DMS 273 (cell line): ENCODE measurements at regions not wholly inside any gene's neighbourhood (a gene's known extent, or its start where the extent isn't known, plus 50 kb on each side); places are given as distances from the start of the nearest gene placed in this dataset.

Source experiments
- DNase-seq: peaks from one replicate; lab custom pipeline; 2025; ENCODE audit not compliant: unreplicated experiment; lab: John Stamatoyannopoulos, UW

- DNase-seq = peak; percentile 79
These were observed 90.2 kb upstream of the RESF1 start for GRCh38 chr12:31868965-31869364.

GRCh38 chr12:31867292-31867691 is 91.9 kb upstream of the RESF1 start:
- no peak for DNase-seq

GRCh38 chr12:31866523-31866922 is 92.7 kb upstream of the RESF1 start:
- DNase-seq = no peak

- no peak for DNase-seq
These were observed 94.2 kb upstream of the RESF1 start for GRCh38 chr12:31865023-31865422.

GRCh38 chr12:31861360-31861759 is 97.9 kb upstream of the RESF1 start:
- no peak for DNase-seq

- DNase-seq = no peak
These were observed 98.8 kb upstream of the RESF1 start for GRCh38 chr12:31860401-31860800.

- no peak for DNase-seq
These were observed 99.8 kb upstream of the RESF1 start for GRCh38 chr12:31859232-31859977.

- DNase-seq = no peak
These were observed 103.8 kb upstream of the RESF1 start for GRCh38 chr12:31855427-31855826.

GRCh38 chr12:31853977-31854376 is 105.2 kb upstream of the RESF1 start:
- no peak for DNase-seq

- no peak for DNase-seq
These were observed 105.7 kb upstream of the RESF1 start for GRCh38 chr12:31853520-31853919.

GRCh38 chr12:31850268-31850667 is 108.9 kb upstream of the RESF1 start:
- DNase-seq = no peak

GRCh38 chr12:31849090-31849687 is 110.0 kb upstream of the RESF1 start:
- DNase-seq = peak; percentile 56

- no peak for DNase-seq
These were observed 112.8 kb upstream of the RESF1 start for GRCh38 chr12:31846405-31846804.

- DNase-seq = no peak
These were observed 113.4 kb upstream of the RESF1 start for GRCh38 chr12:31845613-31846322.

- DNase-seq = no peak
These were observed 114.7 kb upstream of the AMN1 start for GRCh38 chr12:31843398-31844095.

GRCh38 chr12:31837913-31838312 is 109.1 kb upstream of the AMN1 start:
- no peak for DNase-seq

- no peak for DNase-seq
These were observed 106.6 kb upstream of the AMN1 start for GRCh38 chr12:31835276-31835882.

- DNase-seq = no peak
These were observed 105.3 kb upstream of the AMN1 start for GRCh38 chr12:31834150-31834549.

- no peak for DNase-seq
These were observed 104.2 kb upstream of the AMN1 start for GRCh38 chr12:31832740-31833729.

GRCh38 chr12:31828071-31828470 is 99.2 kb upstream of the AMN1 start:
- DNase-seq = no peak
